ENCODE measurements at regions not wholly inside any gene's neighbourhood (a gene's known extent, or its start where the extent isn't known, plus 50 kb on each side); places are given as distances from the start of the nearest gene placed in this dataset.

- Mint-ChIP-seq H3K36me3 (ENCODE audit: low read depth, unreplicated experiment) (no peaks in the 10 kb centered on the region), H3K9me3 (ENCODE audit: unreplicated experiment) (no peaks in the 10 kb centered on the region), H3K4me3 (ENCODE audit: unreplicated experiment) (no peak overlapping the region), H3K27ac (ENCODE audit: unreplicated experiment) (no peak overlapping the region), H3K27me3 (ENCODE audit: unreplicated experiment) (no peaks in the 10 kb centered on the region), H3K4me1 (ENCODE audit: unreplicated experiment) (peaks cover 4% of the 10 kb centered on the region)
- TF ChIP-seq CTCF (IDR thresholded peaks at IDR 0.05; ENCODE audit: unreplicated experiment): no peak
- DNase-seq (ENCODE audit: low spot score): no peak
Measured at GRCh38 chr20:59481067-59481466, 123.3 kb upstream of the PHACTR3 start.

DNA sequence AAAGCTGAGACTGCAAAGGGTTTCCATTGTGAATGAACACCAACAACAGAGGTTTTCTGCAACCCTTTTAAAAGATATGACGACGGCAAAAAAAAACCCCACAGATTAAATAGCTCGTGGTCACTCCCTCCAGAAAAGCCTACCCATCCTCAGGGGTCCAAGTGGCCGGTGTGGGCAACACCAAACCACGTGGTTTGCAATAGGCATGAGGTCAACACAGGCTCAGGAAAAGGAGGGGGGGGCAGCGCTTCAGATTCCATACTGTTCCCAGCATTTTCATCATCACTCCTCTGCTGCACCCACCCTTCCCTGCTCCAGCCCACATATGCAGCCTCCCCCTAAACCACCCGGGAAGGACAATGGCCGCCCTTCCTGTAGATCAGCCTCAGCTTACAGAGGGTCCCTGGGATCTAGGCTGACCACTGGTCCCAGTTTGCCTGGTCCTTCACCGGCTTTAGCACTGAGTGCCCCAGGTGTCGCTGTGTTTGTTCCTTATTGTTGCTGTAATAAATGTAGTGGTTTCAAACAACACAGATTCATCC lies 122.8 kb upstream of the PHACTR3 start:
- Mint-ChIP-seq H3K36me3 (ENCODE audit: low read depth, unreplicated experiment) (no peaks in the 10 kb centered on the region), H3K4me1 (ENCODE audit: unreplicated experiment) (peaks cover 4% of the 10 kb centered on the region), H3K27ac (ENCODE audit: unreplicated experiment) (no peak overlapping the region), H3K27me3 (ENCODE audit: unreplicated experiment) (no peaks in the 10 kb centered on the region), H3K9me3 (ENCODE audit: unreplicated experiment) (no peaks in the 10 kb centered on the region), H3K4me3 (ENCODE audit: unreplicated experiment) (no peak overlapping the region)
- DNase-seq (ENCODE audit: low spot score): no peak
- TF ChIP-seq CTCF (IDR thresholded peaks at IDR 0.05; ENCODE audit: unreplicated experiment): no peak

- H3K4me3 Mint-ChIP-seq (ENCODE audit: unreplicated experiment): no peak overlapping the region
- no peaks in the 10 kb centered on the region for H3K36me3 Mint-ChIP-seq (ENCODE audit: low read depth, unreplicated experiment)
- no peak for DNase-seq (ENCODE audit: low spot score)
- H3K27ac Mint-ChIP-seq (ENCODE audit: unreplicated experiment): peak overlapping the region; percentile 62
- no peak for TF ChIP-seq CTCF (IDR thresholded peaks at IDR 0.05; ENCODE audit: unreplicated experiment)
- peaks cover 4% of the 10 kb centered on the region for H3K4me1 Mint-ChIP-seq (ENCODE audit: unreplicated experiment)
- H3K9me3 Mint-ChIP-seq (ENCODE audit: unreplicated experiment): no peaks in the 10 kb centered on the region
- H3K27me3 Mint-ChIP-seq (ENCODE audit: unreplicated experiment): no peaks in the 10 kb centered on the region
Measured at GRCh38 chr20:59482351-59483187, 121.8 kb upstream of the PHACTR3 start.

GRCh38 chr20:59483481-59483880 lies 120.9 kb upstream of the PHACTR3 start:
- no peak for DNase-seq (ENCODE audit: low spot score)
- H3K9me3 Mint-ChIP-seq (ENCODE audit: unreplicated experiment): no peaks in the 10 kb centered on the region
- no peak overlapping the region for H3K27ac Mint-ChIP-seq (ENCODE audit: unreplicated experiment)
- no peaks in the 10 kb centered on the region for H3K36me3 Mint-ChIP-seq (ENCODE audit: low read depth, unreplicated experiment)
- TF ChIP-seq CTCF (IDR thresholded peaks at IDR 0.05; ENCODE audit: unreplicated experiment): no peak
- peaks cover 4% of the 10 kb centered on the region for H3K4me1 Mint-ChIP-seq (ENCODE audit: unreplicated experiment)
- no peak overlapping the region for H3K4me3 Mint-ChIP-seq (ENCODE audit: unreplicated experiment)
- no peaks in the 10 kb centered on the region for H3K27me3 Mint-ChIP-seq (ENCODE audit: unreplicated experiment)

DNA sequence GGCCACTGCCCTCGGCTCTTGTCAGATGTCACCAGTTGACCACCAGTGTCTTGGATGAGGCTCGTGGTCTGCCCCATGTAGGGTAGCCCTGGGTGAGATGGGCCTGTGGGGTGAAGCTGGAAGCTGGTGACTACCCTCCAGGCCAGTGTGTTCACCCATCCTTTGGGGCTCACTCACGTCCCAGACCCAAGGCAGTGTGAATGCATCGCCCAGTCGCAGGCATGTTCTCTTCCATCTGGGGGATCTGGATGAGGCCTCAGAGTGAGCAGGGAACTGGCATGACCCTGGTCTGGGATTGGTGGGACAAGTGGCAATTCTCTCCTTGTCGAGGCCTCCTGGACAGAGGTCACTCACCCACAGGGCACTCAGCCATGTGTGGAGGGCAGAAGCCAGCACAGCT lies 120.1 kb upstream of the PHACTR3 start:
- no peak for DNase-seq (ENCODE audit: low spot score)
- Mint-ChIP-seq H3K27me3 (ENCODE audit: unreplicated experiment) (no peaks in the 10 kb centered on the region), H3K27ac (ENCODE audit: unreplicated experiment) (no peak overlapping the region), H3K4me3 (ENCODE audit: unreplicated experiment) (no peak overlapping the region), H3K4me1 (ENCODE audit: unreplicated experiment) (peaks cover 4% of the 10 kb centered on the region), H3K9me3 (ENCODE audit: unreplicated experiment) (no peaks in the 10 kb centered on the region), H3K36me3 (ENCODE audit: low read depth, unreplicated experiment) (no peaks in the 10 kb centered on the region)
- TF ChIP-seq CTCF (IDR thresholded peaks at IDR 0.05; ENCODE audit: unreplicated experiment): no peak
